GM21367 (cell line): ENCODE measurements at regions not wholly inside any gene's neighbourhood (a gene's known extent, or its start where the extent isn't known, plus 50 kb on each side); places are given as distances from the start of the nearest gene placed in this dataset.

ENCODE experiments used
- ATAC-seq: cut with Tn5 transposase; IDR thresholded peaks from one replicate; pipeline ENCODE4 v1.9.1; 2021; ENCODE audit not compliant: unreplicated experiment

DNA sequence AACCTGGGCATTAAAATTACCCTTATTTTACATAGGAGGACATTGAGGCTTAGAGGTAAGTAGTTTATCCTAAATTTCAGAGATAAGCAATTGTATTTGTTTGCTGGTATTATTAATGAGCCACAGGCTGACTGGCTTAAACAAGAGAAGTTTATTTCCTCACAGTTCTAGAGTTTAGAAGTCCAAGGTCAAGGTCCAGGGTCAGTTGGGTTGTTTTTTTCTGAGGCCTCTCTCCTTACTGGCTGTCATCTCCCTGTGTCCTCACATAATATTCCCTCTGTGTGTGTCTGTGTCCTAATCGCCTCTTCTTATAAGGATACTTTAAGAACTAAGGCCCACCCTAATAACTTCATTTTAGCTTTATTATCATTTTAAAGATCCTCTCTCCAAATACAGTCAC is 294.9 kb upstream of the ATP5MC3 start:
- ATAC-seq: no peak

- no peak for ATAC-seq
Measured at GRCh38 chr2:175475130-175475529, 293.6 kb upstream of the ATP5MC3 start.

- no peak for ATAC-seq
Measured at GRCh38 chr2:175468431-175469098, 287.1 kb upstream of the ATP5MC3 start.

DNA sequence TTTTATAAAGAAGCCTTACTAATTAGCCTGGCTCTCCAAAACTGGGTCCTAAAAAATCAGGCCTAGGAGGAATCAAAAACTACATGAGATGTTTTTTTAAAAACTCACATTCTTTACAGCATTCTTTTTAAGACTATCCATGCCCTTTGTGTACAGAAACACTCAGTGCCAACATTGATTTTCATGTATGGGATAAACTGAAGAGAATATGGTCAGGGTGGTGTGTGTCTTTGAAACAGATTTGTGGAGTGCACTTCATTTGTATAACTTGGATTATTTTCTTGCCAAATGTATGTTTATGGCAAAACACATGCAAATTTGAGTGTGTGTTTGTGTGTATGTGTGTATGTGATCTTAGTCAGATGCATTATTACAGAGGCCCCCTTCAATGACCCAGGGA is 283.6 kb upstream of the ATP5MC3 start:
- ATAC-seq: no peak

GRCh38 chr2:175464311-175464670 is 282.8 kb upstream of the ATP5MC3 start:
- ATAC-seq: no peak

DNA sequence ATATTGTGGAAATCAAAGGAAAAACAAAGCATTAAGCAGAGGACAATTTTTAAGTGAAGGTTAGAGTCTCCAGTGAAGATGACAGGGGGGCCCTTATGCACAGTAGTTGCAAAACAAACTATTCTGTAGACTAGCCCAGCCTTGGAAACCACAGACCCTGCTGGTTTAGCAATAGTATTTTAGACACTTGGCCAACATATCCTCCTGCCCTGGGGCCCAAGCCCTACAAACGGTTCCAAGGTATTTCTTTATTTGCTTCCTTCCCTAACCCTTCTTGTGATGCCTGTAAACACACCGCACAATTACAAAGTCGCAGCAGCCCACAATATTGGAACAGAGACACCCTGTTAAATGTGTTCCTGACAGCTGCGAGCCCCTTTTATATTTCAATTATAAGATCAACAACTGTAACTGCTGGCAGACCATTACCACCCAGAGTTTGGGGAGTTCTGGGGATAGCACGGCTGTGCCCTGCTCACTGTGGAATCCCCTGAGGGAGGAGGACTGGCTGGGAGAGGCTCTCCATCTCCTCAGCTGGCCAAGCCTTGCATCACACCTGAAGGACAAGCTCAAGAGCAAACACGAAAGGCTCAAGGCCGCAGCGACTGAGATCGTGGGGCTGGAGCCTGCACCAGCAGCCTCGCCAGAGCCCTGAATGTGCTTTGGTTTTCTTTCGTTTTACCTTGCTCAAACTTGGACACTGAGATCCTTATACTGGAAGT is 282.2 kb upstream of the ATP5MC3 start:
- ATAC-seq: no peak

DNA sequence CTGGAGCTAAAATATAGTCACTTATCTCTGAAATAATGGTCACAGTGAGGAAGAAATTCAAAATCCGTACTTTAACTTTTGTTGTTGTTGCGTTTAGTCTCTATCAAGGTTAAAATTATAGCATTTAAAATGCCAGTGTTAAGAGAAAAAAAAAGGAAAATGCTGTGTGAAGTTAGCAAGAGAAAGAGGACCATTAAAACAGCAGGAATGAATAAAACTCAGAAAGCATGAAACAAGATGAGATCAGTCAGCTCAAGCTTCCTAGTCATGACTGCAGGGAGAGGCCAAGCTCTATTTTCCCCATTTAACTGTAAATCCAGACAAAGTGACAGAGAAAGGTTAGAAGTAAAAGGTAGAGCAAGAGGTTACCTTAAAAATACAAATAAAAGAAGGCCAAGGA is 281.7 kb upstream of the ATP5MC3 start:
- no peak for ATAC-seq

GRCh38 chr2:175462246-175462645 is 280.7 kb upstream of the ATP5MC3 start:
- ATAC-seq: no peak

GRCh38 chr2:175461839-175462238 is 280.3 kb upstream of the ATP5MC3 start:
- ATAC-seq: no peak

DNA sequence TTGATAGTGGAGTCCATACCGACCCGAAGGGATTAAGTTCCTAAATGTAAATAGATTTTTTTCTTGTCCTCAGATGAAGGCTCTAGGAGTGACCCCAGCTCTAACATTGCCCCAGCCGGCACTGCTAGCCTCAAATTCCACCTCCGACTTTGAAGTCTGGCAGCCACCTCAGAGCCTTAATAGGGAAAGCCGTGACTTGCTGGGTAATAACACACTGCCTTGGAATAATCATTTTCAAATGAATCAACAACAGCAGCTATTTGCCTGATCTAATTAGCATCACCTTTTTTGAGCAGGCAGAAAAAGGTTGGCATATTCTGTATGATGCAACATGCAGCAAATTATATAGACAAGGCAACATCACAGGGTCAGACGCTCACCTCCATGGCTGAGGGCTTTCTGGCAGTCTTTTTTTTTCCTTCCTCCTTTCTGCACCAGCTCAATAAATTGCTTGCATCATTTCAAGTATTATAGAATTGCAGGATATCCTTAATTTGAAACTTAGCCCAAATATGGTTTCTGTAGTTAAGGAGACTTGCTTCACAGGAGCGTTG is 276.5 kb upstream of the ATP5MC3 start:
- no peak for ATAC-seq

GRCh38 chr2:175454953-175455389 is 273.5 kb upstream of the ATP5MC3 start:
- no peak for ATAC-seq

DNA sequence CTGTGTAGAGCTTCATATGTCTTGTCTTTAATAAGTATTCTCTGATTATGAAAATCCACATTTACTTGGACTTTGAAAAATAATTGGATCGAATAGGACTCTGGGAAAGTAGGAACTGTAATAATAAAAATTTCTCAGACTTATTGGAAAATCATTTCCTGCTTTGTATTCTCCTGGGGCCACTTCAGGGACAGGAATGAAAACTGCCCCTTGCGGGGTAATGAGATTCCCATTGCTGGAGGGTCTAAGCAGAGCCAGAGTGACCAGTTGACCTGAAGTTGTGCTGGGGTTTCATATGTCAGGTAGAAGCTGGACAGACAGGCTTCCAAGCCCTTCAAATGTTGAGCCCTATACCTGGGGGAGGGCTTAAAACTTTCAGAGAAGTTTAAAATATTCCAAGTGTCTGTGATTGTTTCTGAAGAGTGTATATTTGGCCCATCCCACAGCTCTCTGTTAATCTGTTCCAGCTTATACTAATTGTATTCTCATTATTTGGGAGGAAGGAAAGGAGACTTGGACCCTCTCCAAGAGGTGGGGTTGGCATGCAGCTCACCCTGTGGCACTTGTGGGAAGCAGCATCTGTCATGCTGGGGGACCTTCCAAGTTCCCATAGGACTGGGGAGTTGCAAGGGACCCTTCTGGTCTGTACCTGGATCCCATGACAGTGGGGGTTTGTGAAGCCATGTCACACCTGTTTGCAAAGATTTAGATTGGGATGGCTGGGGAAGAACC is 268.7 kb upstream of the ATP5MC3 start:
- ATAC-seq: no peak

- no peak for ATAC-seq
Measured at GRCh38 chr2:175449616-175450015, 268.1 kb upstream of the ATP5MC3 start.

DNA sequence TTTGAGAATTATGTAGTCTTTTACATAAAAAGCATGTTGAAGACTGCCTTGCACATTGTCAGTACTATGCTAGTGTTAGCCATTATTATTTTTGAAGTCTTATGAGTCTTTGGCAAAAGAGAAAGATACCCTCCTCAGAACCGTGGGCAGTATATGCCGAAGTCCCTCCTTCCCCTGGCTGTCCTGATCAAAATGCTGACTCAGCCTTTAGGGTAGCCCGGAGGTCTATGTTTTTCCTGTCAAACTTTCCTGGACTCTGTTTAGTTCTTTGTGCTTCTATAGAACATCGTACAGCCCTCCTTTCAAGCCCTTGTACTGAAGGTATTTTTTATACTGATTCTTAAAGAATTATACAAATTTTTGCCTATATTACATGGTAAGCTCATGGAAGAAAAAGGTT is 264.7 kb upstream of the ATP5MC3 start:
- no peak for ATAC-seq

- no peak for ATAC-seq
Measured at GRCh38 chr2:175445281-175445680, 263.8 kb upstream of the ATP5MC3 start.

DNA sequence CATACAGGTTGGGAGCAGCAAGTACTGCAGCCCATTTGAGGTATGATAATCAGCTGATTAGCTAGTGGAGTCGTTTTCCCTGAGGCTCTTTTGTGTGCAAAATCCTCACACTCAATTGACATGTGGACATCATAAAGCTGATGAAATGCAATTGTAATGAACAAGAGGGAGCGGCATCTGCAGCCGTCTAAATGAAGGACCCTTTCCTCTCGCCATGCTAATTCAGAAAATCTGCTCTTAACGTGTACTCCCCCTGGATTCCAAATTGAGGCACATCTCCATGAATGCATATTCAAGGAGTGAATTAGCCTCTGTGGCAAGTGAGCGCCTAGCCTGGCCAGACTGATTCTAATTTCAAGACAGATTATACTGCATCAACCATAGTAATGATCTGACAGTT is 260.9 kb upstream of the ATP5MC3 start:
- no peak for ATAC-seq

DNA sequence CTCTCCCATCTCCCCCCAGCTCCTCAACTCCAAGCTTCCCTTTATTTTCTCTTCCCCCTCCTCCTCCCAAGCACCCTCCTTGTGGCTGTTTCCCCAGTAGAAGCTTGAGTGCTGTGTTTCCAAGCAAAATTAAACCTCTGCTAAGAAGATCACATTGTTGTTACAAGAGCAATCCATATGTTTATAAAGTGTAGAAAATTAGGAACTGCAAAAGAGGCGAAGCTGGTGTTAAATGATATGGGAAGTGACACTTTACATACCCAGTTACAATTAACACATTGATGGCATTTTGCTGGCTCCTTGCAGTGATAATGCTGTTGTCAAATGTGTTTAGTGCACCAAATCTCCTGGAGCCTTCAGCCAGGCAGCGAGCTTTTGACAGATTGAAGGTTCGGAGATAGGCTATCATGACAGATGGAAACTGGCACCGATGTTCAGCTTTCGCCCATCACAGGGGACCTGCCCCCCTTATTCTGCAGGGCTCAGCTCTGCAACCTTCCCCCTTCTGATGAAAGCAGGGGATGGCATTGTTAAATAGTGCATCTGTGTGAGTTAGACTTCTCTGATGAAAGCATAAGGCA is 259.8 kb upstream of the ATP5MC3 start:
- ATAC-seq: no peak

GRCh38 chr2:175439416-175439815 is 257.9 kb upstream of the ATP5MC3 start:
- no peak for ATAC-seq

DNA sequence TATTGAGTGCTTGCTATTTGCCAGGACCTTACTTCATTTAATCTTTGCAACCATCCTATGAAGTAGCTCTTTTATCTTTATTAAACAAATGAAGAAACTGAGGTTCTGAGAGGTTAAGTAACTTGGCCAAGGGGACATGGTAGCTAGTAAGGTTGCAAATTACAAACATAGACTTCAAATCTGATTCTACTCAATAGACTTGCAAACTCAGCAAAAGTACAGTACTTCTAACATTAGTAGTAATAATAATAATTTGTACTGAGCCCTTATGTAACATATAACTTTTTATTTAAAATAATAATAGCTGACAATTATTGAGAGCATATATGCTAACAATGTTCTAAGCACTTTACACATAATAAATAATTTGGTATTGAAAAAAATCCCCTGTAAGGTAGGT is 255.7 kb upstream of the ATP5MC3 start:
- ATAC-seq: no peak

DNA sequence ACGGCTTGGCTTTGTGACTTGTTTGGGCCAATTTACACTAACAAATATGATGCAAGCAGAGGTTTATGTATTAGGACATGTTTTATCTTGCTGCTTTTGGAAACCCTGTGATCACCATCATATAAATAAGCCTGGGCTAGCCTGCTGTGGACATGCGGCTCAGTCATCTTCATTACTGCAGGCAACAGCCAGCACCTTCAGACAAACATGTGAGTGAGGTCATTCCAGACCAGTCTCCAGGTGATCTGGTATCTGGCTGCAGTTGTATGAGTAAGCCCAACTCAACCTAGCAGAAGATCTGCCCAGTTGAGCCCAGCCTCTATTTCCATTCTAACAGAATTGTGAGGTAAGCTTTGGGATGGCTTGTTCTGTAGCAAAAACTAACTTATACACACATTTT is 254.6 kb upstream of the ATP5MC3 start:
- ATAC-seq: no peak

- no peak for ATAC-seq
Measured at GRCh38 chr2:175435012-175435411, 253.5 kb upstream of the ATP5MC3 start.

DNA sequence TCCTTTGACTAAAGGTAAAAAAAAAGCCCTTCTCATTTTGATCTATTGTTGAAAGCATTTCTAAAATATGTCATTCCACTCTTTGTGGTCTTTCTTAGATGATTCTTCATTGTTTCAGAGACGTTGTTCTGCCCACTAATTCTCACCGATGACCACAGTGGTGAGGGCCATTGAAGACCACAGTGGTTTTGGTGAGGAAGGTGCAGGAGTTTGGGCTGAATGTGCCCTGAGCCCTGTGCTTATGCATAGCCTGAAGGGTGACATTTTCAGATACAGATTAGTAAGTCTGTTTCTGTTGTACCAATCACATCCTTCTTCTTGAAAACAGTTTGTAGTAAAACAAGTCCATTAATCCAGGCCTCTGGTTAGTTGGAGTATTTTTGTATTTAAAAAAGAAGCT is 251.3 kb upstream of the ATP5MC3 start:
- ATAC-seq: no peak
